Posterior vena cava (tissue), 2 donors: ENCODE measurements at regions not wholly inside any gene's neighbourhood (a gene's known extent, or its start where the extent isn't known, plus 50 kb on each side); places are given as distances from the start of the nearest gene placed in this dataset.

Source experiments
- DNase-seq: peaks from one replicate; pipeline ENCODE4 v3.0.0-alpha.2; 2020; ENCODE audit warnings: low spot score
- intact Hi-C, 2 donors: fragments of 100-400 bp; cut with DNase I; formaldehyde crosslinking; loops; one replicate each; pipeline versions ENCODE4 v1.14.1 to v1.14.2; 2022 to 2023
- donor health status: DM: yes; HTN: yes; CAD: no.
- donor health status: DM: yes; HTN: yes; CAD: no.

- DNase-seq = no peak
- intact Hi-C loops = no loop called here
These were observed 50.8 kb upstream of the KCNJ6 start for GRCh38 chr21:37967036-37967435.

GRCh38 chr21:37968744-37969143, 52.5 kb upstream of the KCNJ6 start:
- no peak for DNase-seq
- intact Hi-C loops = no loop called here

- intact Hi-C loops = no loop called here
- DNase-seq = no peak
These were observed 54.3 kb upstream of the KCNJ6 start for GRCh38 chr21:37970548-37970947.

- DNase-seq = no peak
- intact Hi-C loops = no loop called here
These were observed 55.2 kb upstream of the KCNJ6 start for GRCh38 chr21:37971390-37971950.

GRCh38 chr21:37974081-37974480, 57.8 kb upstream of the KCNJ6 start:
- DNase-seq = no peak
- intact Hi-C loops = no loop called here

- no peak for DNase-seq
- intact Hi-C loops = no loop called here
These were observed 66.5 kb upstream of the KCNJ6 start for GRCh38 chr21:37982496-37983318.

- intact Hi-C loops = no loop called here
- DNase-seq = no peak
These were observed 67.3 kb upstream of the KCNJ6 start for GRCh38 chr21:37983336-37984095.

GRCh38 chr21:37984416-37984815, 68.2 kb upstream of the KCNJ6 start:
- intact Hi-C loops = no loop called here
- no peak for DNase-seq

GRCh38 chr21:37986000-37986399, 69.7 kb upstream of the KCNJ6 start:
- intact Hi-C loops = no loop called here
- DNase-seq = no peak

GRCh38 chr21:37986751-37987399, 70.6 kb upstream of the KCNJ6 start:
- no peak for DNase-seq
- intact Hi-C loops = no loop called here

GRCh38 chr21:37987668-37988067, 71.4 kb upstream of the KCNJ6 start:
- no peak for DNase-seq
- intact Hi-C loops = no loop called here

GRCh38 chr21:37993071-37993470, 76.8 kb upstream of the KCNJ6 start:
- intact Hi-C loops = no loop called here

GRCh38 chr21:37994211-37994610, 78.0 kb upstream of the KCNJ6 start:
- intact Hi-C loops = no loop called here
- no peak for DNase-seq

More at GRCh38 chr21:37993071-37993470, 76.8 kb upstream of the KCNJ6 start:
- no peak for DNase-seq

- no peak for DNase-seq
- intact Hi-C loops = no loop called here
These were observed 96.4 kb upstream of the KCNJ6 start for GRCh38 chr21:38012672-38013071.

GRCh38 chr21:38013741-38014140, 97.5 kb upstream of the KCNJ6 start:
- intact Hi-C loops = loop anchor here in 1 of 2 donors (2.0 kb wide), 1 partner anchor 57 kb away; no protein-coding TSS in a partner anchor
- no peak for DNase-seq

- DNase-seq = no peak
- intact Hi-C loops = loop anchor here in 1 of 2 donors (2.0 kb wide), 1 partner anchor 57 kb away; no protein-coding TSS in a partner anchor
These were observed 98.0 kb upstream of the KCNJ6 start for GRCh38 chr21:38014298-38014697.

- DNase-seq = no peak
- intact Hi-C loops = no loop called here
These were observed 111.7 kb upstream of the KCNJ6 start for GRCh38 chr21:38027901-38028498.

GRCh38 chr21:38032082-38032801, 116.0 kb upstream of the KCNJ6 start:
- intact Hi-C loops = no loop called here
- no peak for DNase-seq

GRCh38 chr21:38036016-38036415, 119.8 kb upstream of the KCNJ6 start:
- no peak for DNase-seq
- intact Hi-C loops = no loop called here
